Left ventricle myocardium inferior (tissue), 1 donor: ENCODE measurements at regions not wholly inside any gene's neighbourhood (a gene's known extent, or its start where the extent isn't known, plus 50 kb on each side); places are given as distances from the start of the nearest gene placed in this dataset.
A peak's percentile ranks its signal among the peaks of the same experiment; 100 is the strongest.

ENCODE experiments used
- DNase-seq: peaks from one replicate; pipeline ENCODE4 v3.0.0-alpha.2; 2020
- H3K27ac ChIP-seq: fragments of 200-600 bp; replicated peaks from 2 replicates; pipeline ENCODE4 v1.8.0; 2021
- H3K27me3 ChIP-seq: fragments of 200-600 bp; 2 replicates; pipeline ENCODE4 v1.8.0; 2021; ENCODE audit warnings: low read depth
- H3K36me3 ChIP-seq: fragments of 200-600 bp; 2 replicates; pipeline ENCODE4 v1.8.0; 2021
- H3K4me1 ChIP-seq: fragments of 200-600 bp; 2 replicates; pipeline ENCODE4 v1.8.0; 2021
- H3K4me3 ChIP-seq: fragments of 200-600 bp; 2 replicates; pipeline ENCODE4 v1.8.0; 2021; ENCODE audit warnings: mild to moderate bottlenecking, moderate library complexity
- H3K9me3 ChIP-seq: fragments of 200-600 bp; replicated peaks from 2 replicates; pipeline ENCODE4 v1.8.0; 2021
- CTCF ChIP-seq: fragments of 200-600 bp; IDR thresholded peaks from 2 replicates; pipeline ENCODE4 v1.8.0; 2021; ENCODE audit warnings: antibody characterized with exemption, mild to moderate bottlenecking, borderline replicate concordance
- intact Hi-C: fragments of 100-400 bp; cut with micrococcal nuclease; formaldehyde crosslinking; loops from one replicate; pipeline ENCODE4 v1.11.0; 2022
- donor health status: DM: no; HTN: yes; CAD: no; lungs with severe emphysema.

- Histone ChIP-seq H3K27me3 (no peaks in the 10 kb centered on the region), H3K27ac (peak overlapping the region; percentile 35), H3K9me3 (no peaks in the 10 kb centered on the region), H3K36me3 (no peaks in the 10 kb centered on the region), H3K4me3 (no peak overlapping the region), H3K4me1 (peaks cover 9% of the 10 kb centered on the region)
- TF ChIP-seq CTCF, result no peak
- DNase-seq, result no peak
- intact Hi-C loops, result no loop called here
Observed at GRCh38 chr12:92224685-92225331, 79.2 kb upstream of the BTG1 start.

GRCh38 chr12:92223481-92223880, 77.8 kb upstream of the BTG1 start:
- Histone ChIP-seq H3K36me3 (no peaks in the 10 kb centered on the region), H3K27me3 (no peaks in the 10 kb centered on the region), H3K9me3 (no peaks in the 10 kb centered on the region), H3K4me3 (no peak overlapping the region), H3K27ac (no peak overlapping the region), H3K4me1 (peaks cover 9% of the 10 kb centered on the region)
- no peak for DNase-seq
- TF ChIP-seq CTCF, result no peak
- intact Hi-C loops, result no loop called here

GRCh38 chr12:92221656-92222315, 76.1 kb upstream of the BTG1 start:
- H3K4me1 ChIP-seq, result peaks cover 12% of the 10 kb centered on the region
- no peaks in the 10 kb centered on the region for H3K27me3 ChIP-seq
- DNase-seq, result no peak
- H3K36me3 ChIP-seq, result no peaks in the 10 kb centered on the region
- no peaks in the 10 kb centered on the region for H3K9me3 ChIP-seq
- intact Hi-C loops, result no loop called here
- H3K4me3 ChIP-seq, result no peak overlapping the region
- no peak overlapping the region for H3K27ac ChIP-seq
- TF ChIP-seq CTCF, result no peak

- Histone ChIP-seq H3K27ac (no peak overlapping the region), H3K4me1 (peaks cover 9% of the 10 kb centered on the region), H3K27me3 (no peaks in the 10 kb centered on the region), H3K4me3 (no peak overlapping the region), H3K36me3 (no peaks in the 10 kb centered on the region), H3K9me3 (no peaks in the 10 kb centered on the region)
- TF ChIP-seq CTCF, result no peak
- intact Hi-C loops, result no loop called here
- DNase-seq, result no peak
Observed at GRCh38 chr12:92218394-92219077, 72.9 kb upstream of the BTG1 start.

- H3K27ac ChIP-seq, result peak overlapping the region; percentile 1
- peaks cover 3% of the 10 kb centered on the region for H3K9me3 ChIP-seq
- peaks cover 9% of the 10 kb centered on the region for H3K4me1 ChIP-seq
- intact Hi-C loops, result no loop called here
- H3K27me3 ChIP-seq, result no peaks in the 10 kb centered on the region
- no peak for TF ChIP-seq CTCF
- no peak for DNase-seq
- no peaks in the 10 kb centered on the region for H3K36me3 ChIP-seq
- no peak overlapping the region for H3K4me3 ChIP-seq
Observed at GRCh38 chr12:92216092-92216491, 70.4 kb upstream of the BTG1 start.
